CD4-positive, alpha-beta T cell treated with Interleukin-4 for 4 hours (primary cell): ENCODE measurements at regions not wholly inside any gene's neighbourhood (a gene's known extent, or its start where the extent isn't known, plus 50 kb on each side); places are given as distances from the start of the nearest gene placed in this dataset.

Experiments used
- DNase-seq: peaks from one replicate; pipeline ENCODE4 v3.0.0-alpha.2; 2020

DNA sequence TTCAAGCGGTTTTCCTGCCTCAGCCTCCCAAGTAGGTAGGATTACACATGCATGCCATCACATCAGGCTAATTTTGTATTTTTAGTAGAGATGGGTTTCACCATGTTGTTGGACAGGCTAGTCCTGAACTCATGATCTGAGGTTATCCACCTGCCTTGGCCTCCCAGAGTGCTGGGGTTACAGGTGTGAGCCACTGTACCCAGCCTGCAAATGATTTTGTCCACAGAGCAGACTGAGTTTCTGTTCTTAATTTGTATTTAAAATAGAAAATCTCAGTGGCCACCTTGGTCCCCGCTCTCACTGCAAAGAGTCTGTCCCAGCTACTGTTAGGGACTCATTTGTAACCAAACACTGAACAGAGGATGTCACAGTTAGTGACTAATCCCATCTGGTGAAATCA, 415.7 kb upstream of the RBFOX1 start:
- no peak for DNase-seq

GRCh38 chr16:6913566-6913965, 419.1 kb upstream of the RBFOX1 start:
- no peak for DNase-seq

- no peak for DNase-seq
These were observed 422.3 kb upstream of the RBFOX1 start for GRCh38 chr16:6910301-6910700.

DNA sequence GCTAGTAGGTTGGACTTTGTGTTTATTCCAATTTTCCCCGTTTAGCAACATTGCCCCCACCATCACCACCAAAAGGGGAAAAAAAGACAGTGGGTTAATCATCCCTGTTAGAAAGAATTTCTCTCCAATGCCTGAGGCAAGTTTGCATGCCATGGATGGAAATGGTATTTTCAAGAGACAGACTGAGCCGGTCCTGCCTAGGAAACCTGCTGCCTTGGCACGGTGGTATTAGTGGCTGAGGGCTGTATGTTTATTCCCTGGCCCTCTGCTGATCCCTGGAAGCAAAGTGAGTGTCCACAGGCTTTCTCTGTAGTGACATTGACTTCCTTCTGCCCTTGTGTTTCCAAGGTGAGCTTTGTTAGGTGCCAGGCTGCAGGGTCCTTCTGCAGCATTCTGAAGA, 427.0 kb upstream of the RBFOX1 start:
- no peak for DNase-seq

DNA sequence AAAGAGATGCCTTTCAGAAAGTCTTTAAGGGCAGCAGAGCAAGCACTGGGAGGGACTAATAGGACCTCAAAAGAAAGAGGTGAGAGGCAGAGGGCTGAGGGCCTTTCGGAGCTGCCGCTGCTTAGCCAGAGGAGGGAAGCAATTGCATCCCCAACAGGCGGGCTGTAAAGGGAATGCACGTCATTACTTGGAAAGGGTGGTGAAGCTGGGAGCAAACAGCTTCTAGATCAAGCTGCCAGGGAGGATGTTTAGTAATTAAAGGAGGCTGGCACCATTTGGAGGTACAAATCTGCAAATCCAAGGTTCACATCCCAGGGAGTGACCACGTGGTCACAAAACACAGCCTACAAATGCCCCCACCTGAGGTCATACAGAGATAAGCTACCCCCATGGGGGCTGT, 429.0 kb upstream of the RBFOX1 start:
- no peak for DNase-seq

DNA sequence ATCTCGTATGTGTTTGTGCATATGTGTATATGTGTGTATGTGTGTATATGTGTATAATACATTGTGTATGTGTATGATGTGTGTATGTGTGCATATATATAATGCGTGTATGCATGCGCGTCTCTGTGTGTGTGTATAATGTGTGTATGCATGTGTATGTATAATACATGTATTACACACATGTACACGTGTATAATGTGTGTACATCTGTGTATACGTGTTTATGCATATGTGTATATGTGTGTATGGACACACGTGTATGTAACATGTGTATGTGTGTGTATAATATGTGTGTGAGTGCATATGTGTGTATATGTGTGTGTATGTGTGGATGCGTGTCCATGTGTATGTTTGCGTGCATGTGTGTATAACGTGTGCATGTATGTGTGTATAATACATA, 433.7 kb upstream of the RBFOX1 start:
- DNase-seq, result no peak

DNA sequence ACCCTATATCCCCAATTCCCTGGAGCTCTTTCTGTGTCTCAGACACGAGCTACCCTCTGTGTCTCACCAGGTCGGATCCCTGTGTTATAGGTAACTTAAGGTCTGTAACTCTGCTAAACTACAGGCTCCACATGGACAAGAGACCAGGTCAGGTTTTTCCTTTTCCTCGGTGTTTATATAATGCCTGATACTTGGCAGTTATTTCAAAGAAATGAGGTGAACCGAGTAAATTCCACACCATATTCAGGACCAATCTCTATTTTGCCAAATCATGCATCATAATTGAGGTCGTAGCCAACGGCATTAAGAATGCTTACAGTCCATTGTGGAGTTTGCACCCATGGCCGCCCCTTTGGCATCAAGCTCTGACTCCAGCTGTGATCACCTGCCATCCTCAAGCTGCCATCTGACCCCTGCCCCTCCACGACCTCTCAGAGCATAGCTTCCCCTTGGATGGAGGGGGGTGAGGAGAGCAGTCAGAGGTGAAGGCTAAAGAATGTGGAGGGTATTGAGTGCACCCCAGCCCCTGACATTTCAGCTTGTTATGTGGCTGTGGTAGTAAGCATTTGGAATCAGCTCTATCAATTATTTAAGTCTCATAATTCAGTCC, 434.7 kb upstream of the RBFOX1 start:
- DNase-seq, result no peak

DNA sequence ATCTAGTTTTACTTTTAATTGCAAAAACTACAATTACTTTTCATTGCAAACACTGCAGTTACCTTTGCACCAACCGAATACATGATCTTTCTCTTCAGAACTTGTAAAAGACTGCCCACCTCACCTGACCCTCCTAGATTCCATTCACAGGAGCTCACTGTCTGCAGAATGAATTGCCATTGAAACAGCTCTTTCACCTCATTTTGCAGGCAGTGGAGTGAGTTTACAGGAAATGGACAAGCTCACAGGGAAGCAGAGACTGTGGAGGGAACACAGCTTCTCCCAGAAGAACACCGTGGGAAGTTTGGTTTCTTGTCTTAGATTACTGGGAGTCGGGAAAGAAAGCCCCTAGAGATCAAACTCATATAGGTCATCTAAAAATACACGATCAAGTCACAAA, 439.7 kb upstream of the RBFOX1 start:
- DNase-seq, result no peak

DNA sequence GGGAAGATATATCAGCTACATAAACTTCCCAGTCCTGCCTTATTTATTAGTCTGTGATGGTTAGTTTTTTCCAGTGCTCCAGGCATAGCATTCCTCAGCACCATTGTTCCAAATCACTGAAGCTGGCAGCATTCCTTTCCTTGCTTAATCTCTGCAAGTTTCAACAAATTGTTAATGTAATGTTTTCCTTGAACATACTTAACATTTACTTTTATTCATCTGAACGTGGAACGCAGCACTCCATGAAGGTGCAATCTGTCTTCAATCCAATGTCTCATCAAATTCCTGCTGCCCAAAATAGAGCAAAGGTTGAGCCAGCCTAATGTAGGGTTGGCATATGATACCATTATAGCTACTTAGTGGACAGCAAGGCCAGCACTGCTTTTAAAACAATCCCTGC, 441.1 kb upstream of the RBFOX1 start:
- no peak for DNase-seq

- DNase-seq, result no peak
These were observed 444.1 kb upstream of the RBFOX1 start for GRCh38 chr16:6888531-6888930.

GRCh38 chr16:6884002-6884401, 448.6 kb upstream of the RBFOX1 start:
- no peak for DNase-seq

DNA sequence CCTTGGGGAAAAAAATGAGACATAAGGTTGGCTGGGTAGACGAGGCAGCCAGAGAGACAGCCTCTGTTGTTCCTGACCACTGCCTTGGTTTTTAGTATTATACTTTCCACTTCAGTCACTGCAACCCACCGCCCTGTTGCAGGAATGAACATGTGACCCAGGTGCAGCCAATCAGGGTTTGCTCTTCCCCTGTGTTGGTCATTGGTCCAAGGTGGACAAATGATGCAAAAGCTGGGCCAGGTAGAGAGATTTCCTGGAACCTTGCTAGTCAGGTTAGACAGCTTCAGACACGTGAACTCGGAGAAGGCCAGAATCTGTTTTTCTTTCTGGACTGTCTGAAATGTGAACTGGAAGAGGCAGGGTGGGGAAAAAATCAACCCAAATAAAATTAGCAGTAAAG, 452.4 kb upstream of the RBFOX1 start:
- DNase-seq, result no peak

GRCh38 chr16:6864671-6865070, 468.0 kb upstream of the RBFOX1 start:
- DNase-seq, result no peak

GRCh38 chr16:6864244-6864643, 468.4 kb upstream of the RBFOX1 start:
- no peak for DNase-seq

DNA sequence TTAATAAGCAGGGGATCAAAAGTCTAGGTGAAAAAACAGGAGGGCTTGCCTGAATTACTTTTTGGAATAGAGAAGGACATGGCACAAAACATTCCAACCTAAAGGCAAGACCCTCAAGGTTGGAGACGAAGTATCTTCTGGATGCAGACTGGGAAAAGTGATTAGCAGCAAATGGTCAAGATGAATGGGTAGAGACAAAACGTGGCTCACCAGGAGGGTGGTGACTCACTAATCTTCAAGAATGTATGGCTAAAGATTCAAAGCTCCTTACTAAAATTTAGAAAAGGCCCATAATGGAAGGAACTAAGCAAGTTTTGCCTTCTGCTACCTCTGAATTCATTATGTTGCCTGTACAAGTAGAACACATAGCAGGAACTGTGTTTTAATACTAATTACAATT, 469.5 kb upstream of the RBFOX1 start:
- no peak for DNase-seq

DNA sequence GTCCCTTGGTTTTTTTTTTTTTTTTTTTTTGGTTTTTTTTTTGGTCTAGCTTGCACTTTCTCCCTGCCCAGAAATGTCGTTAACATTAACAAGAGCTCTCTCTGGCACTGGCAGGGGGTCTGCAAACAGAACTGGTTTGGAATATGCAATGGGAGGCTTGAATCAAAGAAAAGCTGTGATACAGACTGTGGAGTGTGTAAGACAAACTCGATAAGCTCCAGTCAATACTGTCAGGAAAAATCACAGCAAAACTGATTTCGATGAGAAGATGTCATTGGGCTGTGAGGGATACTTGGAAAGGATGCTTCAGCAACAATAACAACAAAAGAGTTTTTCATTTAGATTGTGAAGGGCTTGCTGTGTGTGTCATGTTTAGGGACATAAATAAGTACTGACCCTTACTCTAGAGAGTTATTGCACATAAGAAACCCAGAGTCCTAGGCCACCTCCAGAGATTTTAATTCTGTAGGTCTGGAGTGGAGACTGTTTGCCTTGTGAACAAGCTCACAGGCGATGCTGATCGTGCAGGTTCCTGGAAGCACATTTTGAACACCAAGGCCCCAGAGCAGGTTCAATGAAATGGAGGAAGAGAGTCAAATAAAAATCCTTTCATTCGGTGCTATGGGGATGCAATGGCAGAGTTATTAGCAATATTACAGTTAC, 470.7 kb upstream of the RBFOX1 start:
- no peak for DNase-seq

DNA sequence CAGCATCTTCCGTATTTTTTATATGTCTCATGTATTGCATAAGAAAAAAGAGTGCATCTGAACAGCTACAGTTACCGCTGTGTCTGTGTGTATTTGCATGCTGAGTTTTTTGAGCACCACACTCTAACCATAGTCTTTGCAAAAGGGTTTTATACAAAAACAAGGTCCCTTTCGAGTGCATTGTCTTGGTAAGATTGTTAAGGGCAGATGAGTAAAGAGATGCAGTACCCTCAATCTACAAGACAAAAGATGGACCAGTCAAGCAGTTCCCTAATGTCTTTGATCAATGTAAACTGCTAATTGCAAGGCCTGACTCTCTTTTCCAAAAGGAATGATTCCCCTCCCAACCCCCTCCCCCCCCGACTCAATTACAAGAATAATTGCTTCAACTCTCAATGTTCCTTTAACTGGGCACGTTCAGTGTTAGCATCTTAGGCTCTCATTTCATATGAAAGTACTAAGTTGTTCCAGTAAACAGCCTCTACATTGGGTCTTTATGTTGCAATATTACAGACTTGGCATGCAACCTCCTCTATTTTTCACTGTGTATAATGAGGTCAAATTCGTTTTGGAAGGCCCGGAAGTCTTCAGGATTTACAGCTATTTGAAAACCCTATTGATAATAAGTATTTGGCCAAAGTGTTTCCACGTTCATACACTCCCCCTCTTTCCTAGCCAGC, 471.4 kb upstream of the RBFOX1 start:
- DNase-seq, result no peak

DNA sequence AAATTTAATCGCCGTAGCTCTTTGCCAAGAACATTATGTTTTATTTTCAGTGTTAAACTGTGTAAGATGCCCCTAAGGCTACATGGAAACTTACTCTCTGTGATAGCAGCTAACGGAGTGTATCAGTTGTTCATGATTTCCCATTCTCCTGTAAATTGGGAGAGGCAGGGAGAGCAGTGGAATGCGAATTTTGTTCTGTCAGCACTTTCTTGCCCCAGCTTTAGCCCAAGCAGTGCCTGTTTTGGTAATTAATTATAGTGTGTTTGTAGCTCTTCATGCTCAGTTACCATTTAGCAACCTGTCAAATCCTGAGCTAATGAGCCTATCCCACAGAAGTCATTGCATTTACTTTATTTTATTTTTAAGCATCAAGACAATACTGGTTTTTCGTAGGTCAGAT, 475.1 kb upstream of the RBFOX1 start:
- no peak for DNase-seq

GRCh38 chr16:6856578-6856977, 476.1 kb upstream of the RBFOX1 start:
- no peak for DNase-seq

- DNase-seq, result no peak
These were observed 479.1 kb upstream of the RBFOX1 start for GRCh38 chr16:6853565-6853964.

DNA sequence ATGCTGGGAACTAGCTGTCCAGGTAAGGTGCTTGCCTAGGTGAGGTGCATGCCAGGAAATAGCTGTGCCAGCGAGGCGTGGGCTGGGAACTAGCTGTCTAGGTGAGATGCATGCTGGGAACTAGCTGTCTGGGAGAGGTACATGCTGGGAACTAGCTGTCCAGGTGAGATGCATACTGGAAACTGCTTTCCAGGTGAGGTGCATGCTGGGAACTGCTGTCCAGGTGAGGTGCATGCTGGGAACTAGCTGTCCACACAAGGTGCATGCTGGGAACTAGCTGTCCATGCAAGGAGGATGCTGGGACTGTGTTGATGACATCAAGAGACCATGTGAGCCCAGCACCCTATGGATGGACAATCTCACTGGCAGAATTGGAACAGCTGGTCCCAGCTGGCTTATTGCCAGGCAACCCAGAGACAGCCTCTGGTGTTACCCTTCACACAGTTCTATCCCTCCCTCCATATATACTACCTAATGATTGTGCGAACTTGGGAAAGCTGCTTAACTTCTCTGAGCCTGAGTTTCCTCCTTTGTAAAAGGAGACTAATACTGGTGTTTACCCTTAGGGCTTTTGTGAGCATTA, 479.9 kb upstream of the RBFOX1 start:
- DNase-seq, result no peak

- DNase-seq, result no peak
These were observed 486.2 kb upstream of the RBFOX1 start for GRCh38 chr16:6846452-6846851.

- DNase-seq, result no peak
These were observed 491.3 kb upstream of the RBFOX1 start for GRCh38 chr16:6841392-6841791.

- DNase-seq, result no peak
These were observed 494.9 kb upstream of the RBFOX1 start for GRCh38 chr16:6837722-6838121.
